Neural cell (in vitro differentiated cells): ENCODE measurements at regions not wholly inside any gene's neighbourhood (a gene's known extent, or its start where the extent isn't known, plus 50 kb on each side); places are given as distances from the start of the nearest gene placed in this dataset.

Experiments
- EP300 ChIP-seq: fragments of 450-650 bp; conservative IDR thresholded peaks from 2 replicates; pipeline ENCODE4 v1.6.1; 2014; ENCODE audit warnings: antibody characterized with exemption, mild to moderate bottlenecking, moderate library complexity; ENCODE audit not compliant: poor library complexity, severe bottlenecking
- EZH2 ChIP-seq: fragments of 200-600, 300-800 bp; shearing (Covaris generic), sonication (generic); IDR thresholded peaks from 2 replicates; pipeline ENCODE4 v1.6.1; 2014; ENCODE audit warnings: antibody characterized with exemption, low read length, borderline replicate concordance, mild to moderate bottlenecking; ENCODE audit not compliant: insufficient read depth, poor library complexity, severe bottlenecking
- POLR2AphosphoS5 ChIP-seq: IDR thresholded peaks from 2 replicates; pipeline ENCODE4 v1.6.1; 2012
- RAD21 ChIP-seq: fragments of 450-650 bp; conservative IDR thresholded peaks from 2 replicates; pipeline ENCODE4 v1.6.1; 2014; ENCODE audit warnings: antibody characterized with exemption, mild to moderate bottlenecking, moderate library complexity

DNA sequence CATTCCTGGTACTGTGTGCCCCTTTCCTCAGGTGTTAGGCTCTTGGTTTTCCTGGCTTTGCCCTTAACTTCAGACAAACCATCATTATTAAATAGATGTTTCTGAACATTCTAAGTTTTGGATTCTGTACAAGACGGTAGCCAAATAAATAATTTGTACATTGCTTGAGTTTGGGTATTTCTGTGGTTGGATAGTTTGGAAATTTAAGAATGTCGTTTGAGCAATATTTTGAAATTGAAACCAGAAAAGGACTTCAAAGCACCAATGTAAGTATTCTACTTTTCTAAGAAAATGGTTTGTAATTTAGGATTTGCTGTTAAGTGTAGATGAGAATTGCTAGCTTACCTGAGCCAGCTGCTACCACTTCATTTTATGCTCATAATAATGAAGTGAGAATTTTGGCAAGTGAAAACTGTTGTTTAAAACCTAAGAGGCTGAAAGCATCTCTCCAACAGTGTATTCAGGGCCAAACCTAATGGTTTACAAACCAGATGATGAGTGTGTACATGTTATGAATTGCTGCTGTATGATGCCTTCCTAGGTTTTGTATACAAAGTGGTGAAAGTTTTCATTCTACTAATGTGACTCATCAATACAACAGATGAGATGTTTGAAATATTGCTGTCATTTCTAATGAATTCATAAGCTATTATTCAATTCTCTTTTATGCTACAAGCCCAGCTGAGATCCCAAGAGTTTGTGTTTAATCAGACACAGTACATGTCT lies 181.5 kb upstream of the PRKD1 start:
- TF ChIP-seq EP300 (no peak), POLR2AphosphoS5 (no peak), EZH2 (no peak), RAD21 (no peak)
